CD4-positive, CD25-positive, alpha-beta regulatory T cell (primary cell): ENCODE measurements at regions not wholly inside any gene's neighbourhood (a gene's known extent, or its start where the extent isn't known, plus 50 kb on each side); places are given as distances from the start of the nearest gene placed in this dataset.

Experiments
- ATAC-seq, 2 donors: fragments of 150-1000 bp; cut with Tn5 transposase; one replicate each; pipeline ENCODE4 v1.10.0; 2021; ENCODE audit warnings: low read depth in 2 of 2, moderate number of reproducible peaks in 2 of 2, moderate library complexity in 1 of 2
- DNase-seq, 3 donors: peaks; one replicate each; pipeline versions ENCODE4 v3.0.0 to v3.0.0-alpha.2; 2012 to 2022; ENCODE audit warnings: mixed read lengths in 1 of 3
- H3K27ac ChIP-seq: one replicate; pipeline ENCODE4 v1.7.0; 2013; ENCODE audit warnings: mild to moderate bottlenecking, low read length; ENCODE audit not compliant: insufficient read depth, poor library complexity, severe bottlenecking
- H3K27me3 ChIP-seq: one replicate; pipeline ENCODE4 v1.7.0; 2013; ENCODE audit warnings: low read length; ENCODE audit not compliant: control insufficient read depth, insufficient read depth
- H3K36me3 ChIP-seq: one replicate; pipeline ENCODE4 v1.7.0; 2013; ENCODE audit warnings: mild to moderate bottlenecking, low read length, moderate library complexity; ENCODE audit not compliant: control insufficient read depth, insufficient read depth
- H3K4me1 ChIP-seq: 2 replicates; pipeline ENCODE4 v1.7.0; 2013; ENCODE audit warnings: mild to moderate bottlenecking, low read length; ENCODE audit not compliant: insufficient read depth, control insufficient read depth, poor library complexity, severe bottlenecking
- H3K4me3 ChIP-seq: one replicate; pipeline ENCODE4 v1.7.0; 2013; ENCODE audit warnings: low read depth, mild to moderate bottlenecking, low read length, moderate library complexity
- H3K9me3 ChIP-seq, 2 experiments: 1 replicate in 1 of 2; 2 replicates in 1 of 2; pipeline ENCODE4 v1.7.0; 2013; ENCODE audit warnings: low read length in 2 of 2, mild to moderate bottlenecking in 1 of 2, moderate library complexity in 1 of 2; ENCODE audit not compliant: control insufficient read depth in 2 of 2
- H3K27ac Mint-ChIP-seq, 3 donors: one replicate each; pipeline ENCODE4 v1.8.0; 2020 to 2022; ENCODE audit warnings: mild to moderate bottlenecking in 3 of 3, mixed read lengths in 3 of 3, moderate library complexity in 2 of 3
- H3K27me3 Mint-ChIP-seq: one replicate; pipeline ENCODE4 v1.8.0; 2022; ENCODE audit warnings: mild to moderate bottlenecking, mixed read lengths
- H3K36me3 Mint-ChIP-seq: one replicate; pipeline ENCODE4 v1.8.0; 2020; ENCODE audit warnings: mixed read lengths
- H3K4me1 Mint-ChIP-seq, 4 donors: one replicate each; pipeline ENCODE4 v1.8.0; 2020 to 2022; ENCODE audit warnings: mixed read lengths in 4 of 4, mild to moderate bottlenecking in 1 of 4
- H3K4me3 Mint-ChIP-seq, 4 donors: one replicate each; pipeline ENCODE4 v1.8.0; 2020 to 2022; ENCODE audit warnings: mild to moderate bottlenecking in 4 of 4, mixed read lengths in 4 of 4, moderate library complexity in 3 of 4
- H3K9me3 Mint-ChIP-seq, 7 donors: one replicate each; pipeline ENCODE4 v1.8.0; 2020 to 2022; ENCODE audit warnings: mixed read lengths in 7 of 7, mild to moderate bottlenecking in 3 of 7, moderate library complexity in 2 of 7

GRCh38 chr3:3902161-3902560 is 102.9 kb downstream of the LRRN1 start:
- H3K4me3 Mint-ChIP-seq: no peak overlapping the region
- no peak for DNase-seq
- no peaks in the 10 kb centered on the region for H3K36me3 ChIP-seq
- no peaks in the 10 kb centered on the region for H3K27me3 Mint-ChIP-seq
- no peaks in the 10 kb centered on the region for H3K4me1 ChIP-seq
- no peaks in the 10 kb centered on the region for H3K4me1 Mint-ChIP-seq
- no peak for ATAC-seq
- H3K9me3 Mint-ChIP-seq: peaks cover 0 to 16% (median 7%) of the 10 kb centered on the region in 7 donors
- H3K27me3 ChIP-seq: no peaks in the 10 kb centered on the region
- H3K27ac ChIP-seq: no peak overlapping the region
- no peak overlapping the region for H3K4me3 ChIP-seq
- H3K27ac Mint-ChIP-seq: no peak overlapping the region
- H3K9me3 ChIP-seq: peaks cover 0 to 5% of the 10 kb centered on the region in 2 experiments
- H3K36me3 Mint-ChIP-seq: no peaks in the 10 kb centered on the region

GRCh38 chr3:3906171-3906570 is 106.9 kb downstream of the LRRN1 start:
- Mint-ChIP-seq H3K27ac (no peak overlapping the region), H3K36me3 (no peaks in the 10 kb centered on the region), H3K4me1 (peaks cover 0 to 1% (median 0%) of the 10 kb centered on the region in 4 donors), H3K4me3 (no peak overlapping the region), H3K9me3 (peaks cover 0 to 14% (median 7%) of the 10 kb centered on the region in 7 donors), H3K27me3 (no peaks in the 10 kb centered on the region)
- Histone ChIP-seq H3K4me3 (no peak overlapping the region), H3K27ac (no peak overlapping the region), H3K9me3 (no peaks in the 10 kb centered on the region), H3K27me3 (no peaks in the 10 kb centered on the region), H3K4me1 (no peaks in the 10 kb centered on the region), H3K36me3 (no peaks in the 10 kb centered on the region)
- DNase-seq (no peak), ATAC-seq (no peak)

- H3K36me3 Mint-ChIP-seq: no peaks in the 10 kb centered on the region
- H3K9me3 Mint-ChIP-seq: peaks cover 0 to 12% (median 3%) of the 10 kb centered on the region in 7 donors
- no peaks in the 10 kb centered on the region for H3K27me3 Mint-ChIP-seq
- no peaks in the 10 kb centered on the region for H3K4me1 ChIP-seq
- no peak overlapping the region for H3K27ac ChIP-seq
- H3K4me3 ChIP-seq: no peak overlapping the region
- no peaks in the 10 kb centered on the region for H3K36me3 ChIP-seq
- ATAC-seq: no peak
- H3K4me3 Mint-ChIP-seq: no peak overlapping the region
- no peak for DNase-seq
- no peaks in the 10 kb centered on the region for H3K9me3 ChIP-seq
- H3K27ac Mint-ChIP-seq: no peak overlapping the region
- peaks cover 0 to 1% (median 0%) of the 10 kb centered on the region in 4 donors for H3K4me1 Mint-ChIP-seq
- no peaks in the 10 kb centered on the region for H3K27me3 ChIP-seq
These were observed 107.8 kb downstream of the LRRN1 start for GRCh38 chr3:3907023-3907422.

- Mint-ChIP-seq H3K36me3 (no peaks in the 10 kb centered on the region), H3K4me1 (no peaks in the 10 kb centered on the region), H3K9me3 (peaks cover 0 to 12% (median 6%) of the 10 kb centered on the region in 7 donors), H3K27me3 (no peaks in the 10 kb centered on the region), H3K4me3 (no peak overlapping the region), H3K27ac (no peak overlapping the region)
- H3K27me3 ChIP-seq: no peaks in the 10 kb centered on the region
- no peak overlapping the region for H3K4me3 ChIP-seq
- ATAC-seq (no peak), DNase-seq (no peak)
- no peaks in the 10 kb centered on the region for H3K4me1 ChIP-seq
- H3K27ac ChIP-seq: no peak overlapping the region
- H3K36me3 ChIP-seq: no peaks in the 10 kb centered on the region
- H3K9me3 ChIP-seq: no peaks in the 10 kb centered on the region
These were observed 119.5 kb downstream of the LRRN1 start for GRCh38 chr3:3918763-3919162.

- Histone ChIP-seq H3K27ac (no peak overlapping the region), H3K27me3 (no peaks in the 10 kb centered on the region), H3K4me1 (no peaks in the 10 kb centered on the region), H3K36me3 (no peaks in the 10 kb centered on the region), H3K4me3 (no peak overlapping the region), H3K9me3 (no peaks in the 10 kb centered on the region)
- Mint-ChIP-seq H3K27me3 (no peaks in the 10 kb centered on the region), H3K9me3 (peaks cover 0 to 13% (median 6%) of the 10 kb centered on the region in 7 donors), H3K27ac (no peak overlapping the region), H3K4me1 (no peaks in the 10 kb centered on the region), H3K4me3 (no peak overlapping the region), H3K36me3 (no peaks in the 10 kb centered on the region)
- ATAC-seq (no peak), DNase-seq (no peak)
These were observed 120.1 kb downstream of the LRRN1 start for GRCh38 chr3:3919316-3919715.

- Histone ChIP-seq H3K27me3 (no peaks in the 10 kb centered on the region), H3K9me3 (no peaks in the 10 kb centered on the region)
- no peaks in the 10 kb centered on the region for H3K27me3 Mint-ChIP-seq
These were observed 124.4 kb downstream of the LRRN1 start for GRCh38 chr3:3923619-3924018.

GRCh38 chr3:3927198-3927597 is 128.0 kb downstream of the LRRN1 start:
- Histone ChIP-seq H3K36me3 (no peaks in the 10 kb centered on the region), H3K4me1 (no peaks in the 10 kb centered on the region), H3K4me3 (no peak overlapping the region), H3K27ac (no peak overlapping the region), H3K27me3 (no peaks in the 10 kb centered on the region), H3K9me3 (peaks cover 7 to 13% of the 10 kb centered on the region in 2 experiments)
- Mint-ChIP-seq H3K27ac (no peak overlapping the region), H3K27me3 (no peaks in the 10 kb centered on the region), H3K4me1 (no peaks in the 10 kb centered on the region), H3K36me3 (no peaks in the 10 kb centered on the region), H3K9me3 (peaks cover 0 to 25% (median 10%) of the 10 kb centered on the region in 7 donors), H3K4me3 (no peak overlapping the region)
- DNase-seq (no peak), ATAC-seq (no peak)

More at GRCh38 chr3:3923619-3924018, 124.4 kb downstream of the LRRN1 start:
- DNase-seq (no peak), ATAC-seq (no peak)
- H3K27ac ChIP-seq: no peak overlapping the region
- H3K4me3 Mint-ChIP-seq: no peak overlapping the region
- no peaks in the 10 kb centered on the region for H3K36me3 ChIP-seq
- no peak overlapping the region for H3K4me3 ChIP-seq
- no peaks in the 10 kb centered on the region for H3K36me3 Mint-ChIP-seq
- H3K9me3 Mint-ChIP-seq: peaks cover 0 to 15% (median 3%) of the 10 kb centered on the region in 7 donors
- H3K27ac Mint-ChIP-seq: no peak overlapping the region
- H3K4me1 Mint-ChIP-seq: no peaks in the 10 kb centered on the region
- H3K4me1 ChIP-seq: no peaks in the 10 kb centered on the region

GRCh38 chr3:3927965-3928364 is 128.7 kb downstream of the LRRN1 start:
- Histone ChIP-seq H3K9me3 (peaks cover 7 to 13% of the 10 kb centered on the region in 2 experiments), H3K27ac (no peak overlapping the region), H3K4me3 (no peak overlapping the region), H3K27me3 (no peaks in the 10 kb centered on the region), H3K36me3 (no peaks in the 10 kb centered on the region), H3K4me1 (no peaks in the 10 kb centered on the region)
- Mint-ChIP-seq H3K36me3 (no peaks in the 10 kb centered on the region), H3K4me3 (no peak overlapping the region), H3K9me3 (peaks cover 0 to 22% (median 10%) of the 10 kb centered on the region in 7 donors), H3K27me3 (peaks cover under 1% of the 10 kb centered on the region), H3K4me1 (no peaks in the 10 kb centered on the region), H3K27ac (no peak overlapping the region)
- DNase-seq: no peak
- ATAC-seq: no peak
